Fibroblast of lung (primary cell): ENCODE measurements at regions not wholly inside any gene's neighbourhood (a gene's known extent, or its start where the extent isn't known, plus 50 kb on each side); places are given as distances from the start of the nearest gene placed in this dataset.

Experiments
- CTCF ChIP-seq, 2 donors: IDR thresholded peaks in 1 of 2; conservative IDR thresholded peaks in 1 of 2; 1 replicate in 1 of 2; 2 replicates in 1 of 2; pipeline ENCODE4 v1.5.1; 2011 to 2012; ENCODE audit warnings: low read length in 2 of 2, control low read depth in 1 of 2, inconsistent platforms in 1 of 2, low read depth in 1 of 2, mild to moderate bottlenecking in 1 of 2
- EZH2 ChIP-seq: IDR thresholded peaks from 2 replicates; pipeline ENCODE4 v1.5.1; 2012; ENCODE audit warnings: low read length, control low read depth, mild to moderate bottlenecking; ENCODE audit errors: missing control alignments

- TF ChIP-seq CTCF (conservative IDR thresholded peaks at IDR 0.05 in 1 of 2, IDR thresholded peaks at IDR 0.05 in 1 of 2; ENCODE audit: low read depth in 1 of 2, low read length in 2 of 2) (no peak), EZH2 (no peak)
Measured at GRCh38 chr1:41976671-41977070, 57.9 kb upstream of the HIVEP3 start.
